Large intestine (tissue), 3 donors: ENCODE measurements at regions not wholly inside any gene's neighbourhood (a gene's known extent, or its start where the extent isn't known, plus 50 kb on each side); places are given as distances from the start of the nearest gene placed in this dataset.

Source experiments
- DNase-seq, 2 donors: peaks; one replicate each; pipeline versions ENCODE4 v3.0.0 to v3.0.0-alpha.2; 2013
- H3K27ac ChIP-seq: one replicate; pipeline ENCODE4 v1.5.1; 2013; ENCODE audit warnings: low read length
- H3K27me3 ChIP-seq: 2 replicates; pipeline ENCODE4 v1.6.1; 2013; ENCODE audit warnings: low read length; ENCODE audit not compliant: control insufficient read depth, insufficient read depth
- H3K36me3 ChIP-seq: 2 replicates; pipeline ENCODE4 v1.6.1; 2013; ENCODE audit warnings: low read length; ENCODE audit not compliant: control insufficient read depth, insufficient read depth
- H3K4me1 ChIP-seq: one replicate; pipeline ENCODE4 v1.6.1; 2013; ENCODE audit warnings: low read length; ENCODE audit not compliant: control insufficient read depth, insufficient read depth
- H3K4me3 ChIP-seq: one replicate; pipeline ENCODE4 v1.5.1; 2013; ENCODE audit warnings: low read length
- H3K9me3 ChIP-seq: one replicate; pipeline ENCODE4 v1.6.1; 2013; ENCODE audit warnings: mild to moderate bottlenecking, low read depth, low read length, moderate library complexity; ENCODE audit not compliant: control insufficient read depth
- WGBS: methylation state at CpG from one replicate; pipeline ENCODE4 v1.1.5; 2013; ENCODE audit warnings: low lambda C conversion rate; ENCODE audit not compliant: insufficient coverage; 5-methylcytosine and 5-hydroxymethylcytosine counted together

DNA sequence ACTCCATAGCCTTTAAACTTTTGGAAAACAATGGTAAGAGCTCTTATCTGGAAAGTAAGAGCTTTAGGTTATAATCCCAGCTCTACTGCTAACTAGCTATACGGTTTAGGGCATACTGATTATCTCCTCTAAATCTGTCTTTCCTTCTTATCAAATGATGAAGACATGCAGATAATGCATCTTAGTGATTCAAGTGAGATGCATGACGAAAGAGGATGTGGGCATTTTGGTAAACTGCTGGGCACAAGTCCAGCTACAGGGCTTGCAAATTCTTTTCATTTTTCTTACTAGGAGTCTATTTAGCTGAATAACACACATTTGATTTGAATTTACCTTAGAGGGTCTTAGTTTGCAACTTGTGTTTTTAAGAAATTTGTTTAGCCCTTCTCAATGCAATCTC lies 1604.8 kb upstream of the ZEB2 start:
- DNase-seq, result no peak
- Histone ChIP-seq H3K27me3 (no peaks in the 10 kb centered on the region), H3K36me3 (no peaks in the 10 kb centered on the region), H3K4me3 (no peak overlapping the region), H3K4me1 (no peaks in the 10 kb centered on the region), H3K27ac (no peak overlapping the region), H3K9me3 (no peaks in the 10 kb centered on the region)
- 57% methylated on average over 1 of the region's 2 CpGs for WGBS

DNA sequence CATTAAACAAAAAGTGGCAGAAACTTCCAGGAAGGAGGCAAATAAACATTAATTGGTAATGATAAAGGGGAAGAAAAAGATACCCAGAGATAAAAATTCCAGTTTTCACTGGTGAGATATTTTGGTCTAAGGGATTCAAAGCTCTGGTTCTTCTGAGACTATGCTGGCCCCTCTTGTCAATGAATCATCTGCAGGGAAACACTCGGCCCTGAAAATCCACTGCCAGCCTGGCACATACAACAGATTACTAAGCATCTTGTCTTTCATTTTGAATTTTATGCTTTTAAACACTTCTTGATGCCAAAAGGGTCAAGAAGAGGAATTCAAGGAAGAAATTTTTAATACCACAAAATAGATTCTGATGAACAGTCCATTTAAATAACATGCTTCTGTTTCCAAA lies 1603.8 kb upstream of the ZEB2 start:
- Histone ChIP-seq H3K4me1 (no peaks in the 10 kb centered on the region), H3K36me3 (no peaks in the 10 kb centered on the region), H3K4me3 (no peak overlapping the region), H3K27ac (no peak overlapping the region), H3K27me3 (no peaks in the 10 kb centered on the region), H3K9me3 (no peaks in the 10 kb centered on the region)
- WGBS, result no CpG with 5 or more reads among the region's 1 CpG
- no peak for DNase-seq

DNA sequence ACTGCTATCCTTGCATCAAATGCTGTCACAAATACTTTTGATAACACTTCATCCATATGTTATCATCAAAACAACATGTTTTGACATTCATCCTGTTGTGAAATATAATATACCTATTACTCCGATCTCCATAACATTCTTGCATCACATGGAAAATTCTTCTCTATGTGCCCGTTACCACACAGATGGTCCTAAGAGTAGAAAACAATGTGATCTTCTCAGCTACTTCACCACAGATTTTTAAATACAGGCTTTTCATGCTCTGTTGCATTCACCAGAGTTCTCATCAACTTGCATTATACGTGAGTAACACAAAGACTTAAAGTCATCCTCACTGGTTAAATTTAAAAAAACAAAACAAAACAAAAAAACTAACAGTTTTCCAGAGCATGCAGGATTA lies 1603.3 kb upstream of the ZEB2 start:
- Histone ChIP-seq H3K36me3 (no peaks in the 10 kb centered on the region), H3K9me3 (no peaks in the 10 kb centered on the region), H3K4me1 (no peaks in the 10 kb centered on the region), H3K27me3 (no peaks in the 10 kb centered on the region), H3K4me3 (no peak overlapping the region), H3K27ac (no peak overlapping the region)
- 97% methylated on average over 3 of the region's 3 CpGs for WGBS
- no peak for DNase-seq

DNA sequence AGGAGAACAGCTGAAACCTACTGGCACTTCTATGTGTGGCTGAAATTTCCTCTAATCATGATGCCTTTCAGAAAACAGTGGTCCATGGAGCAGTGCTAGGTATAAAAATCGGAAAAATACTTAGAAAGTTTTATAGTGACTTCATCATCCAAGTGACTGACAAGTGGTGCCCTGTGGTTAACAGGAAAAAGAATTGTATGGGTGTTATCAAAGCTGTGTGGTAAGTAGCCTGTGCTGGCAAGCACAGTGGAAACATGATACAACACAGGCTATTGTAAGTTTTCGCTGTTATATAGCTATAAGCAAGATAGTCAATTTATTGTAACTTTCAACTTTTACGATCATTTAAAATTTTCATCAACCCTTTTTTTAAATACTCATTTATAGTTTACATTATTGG lies 1599.7 kb upstream of the ZEB2 start:
- WGBS, result 90% methylated on average over 2 of the region's 3 CpGs
- no peak overlapping the region for H3K4me3 ChIP-seq
- no peaks in the 10 kb centered on the region for H3K27me3 ChIP-seq
- no peaks in the 10 kb centered on the region for H3K36me3 ChIP-seq
- DNase-seq, result no peak
- H3K27ac ChIP-seq, result no peak overlapping the region
- H3K4me1 ChIP-seq, result no peaks in the 10 kb centered on the region
- H3K9me3 ChIP-seq, result no peaks in the 10 kb centered on the region

DNA sequence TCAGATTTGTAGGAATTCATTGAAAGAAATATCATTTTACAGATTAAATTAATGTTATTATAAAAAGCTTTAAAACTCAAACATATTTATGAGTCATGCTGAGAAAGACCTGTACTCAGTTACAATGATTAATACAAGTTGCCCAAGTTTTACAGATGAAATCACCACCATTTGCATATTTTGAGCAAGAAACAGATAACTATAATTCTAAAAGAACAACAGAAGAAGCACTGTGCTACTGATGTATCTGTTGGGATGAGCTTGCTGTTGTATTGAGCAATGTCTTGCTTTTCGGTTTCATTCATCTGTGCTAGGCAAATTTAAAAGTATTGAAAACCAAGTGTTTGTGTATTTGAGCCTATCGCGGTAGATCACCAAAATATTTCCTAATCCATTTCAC lies 1589.1 kb upstream of the ZEB2 start:
- H3K4me1 ChIP-seq, result no peaks in the 10 kb centered on the region
- no CpG with 5 or more reads among the region's 3 CpGs for WGBS

DNA sequence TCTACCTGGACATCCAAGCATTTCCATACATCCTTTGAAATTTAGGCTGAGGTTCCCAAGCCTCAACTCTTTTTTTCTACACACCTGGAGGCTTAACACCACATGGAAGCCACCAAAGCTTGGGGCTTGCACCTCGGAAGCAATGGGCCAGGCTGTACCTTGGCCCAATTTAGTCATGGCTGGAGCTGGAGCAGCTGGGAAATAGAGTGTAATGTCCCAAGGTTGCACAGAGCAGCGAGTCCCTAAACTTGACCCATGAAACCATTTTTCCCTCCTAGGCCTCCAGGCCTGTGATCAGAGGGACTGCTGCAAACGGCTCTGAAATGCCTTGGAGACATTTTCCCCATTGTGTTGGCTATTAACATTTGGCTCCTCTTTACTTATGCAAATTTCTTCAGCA lies 1574.3 kb upstream of the ZEB2 start:
- no peak for DNase-seq
- 67% methylated on average over 1 of the region's 3 CpGs for WGBS
- Histone ChIP-seq H3K36me3 (no peaks in the 10 kb centered on the region), H3K27me3 (no peaks in the 10 kb centered on the region), H3K27ac (no peak overlapping the region), H3K9me3 (peaks cover 5% of the 10 kb centered on the region), H3K4me3 (no peak overlapping the region), H3K4me1 (no peaks in the 10 kb centered on the region)

More for the DNA sequence above, 1589.1 kb upstream of the ZEB2 start:
- no peak for DNase-seq
- Histone ChIP-seq H3K36me3 (no peaks in the 10 kb centered on the region), H3K27me3 (no peaks in the 10 kb centered on the region), H3K27ac (no peak overlapping the region), H3K9me3 (no peaks in the 10 kb centered on the region), H3K4me3 (no peak overlapping the region)

DNA sequence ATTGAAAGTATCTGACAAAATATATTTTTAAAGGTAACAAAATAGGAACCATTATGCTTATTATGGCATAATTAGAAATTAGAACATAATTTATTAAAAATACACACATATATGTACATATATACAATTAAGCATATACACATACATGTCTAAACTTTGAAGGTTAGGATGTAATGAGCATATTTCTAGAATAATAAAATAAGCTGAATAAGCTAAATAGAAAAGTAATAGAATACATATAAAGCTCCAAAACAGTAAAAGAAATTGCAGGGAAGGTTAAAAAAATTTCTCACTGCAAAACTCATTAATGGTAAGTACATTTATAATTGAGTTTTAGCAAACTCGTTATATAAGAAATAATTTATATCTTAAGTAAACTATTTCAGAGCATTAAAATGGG lies 1561.5 kb upstream of the ZEB2 start:
- Histone ChIP-seq H3K36me3 (no peaks in the 10 kb centered on the region), H3K27ac (no peak overlapping the region), H3K4me1 (no peaks in the 10 kb centered on the region), H3K4me3 (no peak overlapping the region), H3K9me3 (no peaks in the 10 kb centered on the region), H3K27me3 (no peaks in the 10 kb centered on the region)
- WGBS, result 100% methylated on average over 1 of the region's 1 CpG
- DNase-seq, result no peak

DNA sequence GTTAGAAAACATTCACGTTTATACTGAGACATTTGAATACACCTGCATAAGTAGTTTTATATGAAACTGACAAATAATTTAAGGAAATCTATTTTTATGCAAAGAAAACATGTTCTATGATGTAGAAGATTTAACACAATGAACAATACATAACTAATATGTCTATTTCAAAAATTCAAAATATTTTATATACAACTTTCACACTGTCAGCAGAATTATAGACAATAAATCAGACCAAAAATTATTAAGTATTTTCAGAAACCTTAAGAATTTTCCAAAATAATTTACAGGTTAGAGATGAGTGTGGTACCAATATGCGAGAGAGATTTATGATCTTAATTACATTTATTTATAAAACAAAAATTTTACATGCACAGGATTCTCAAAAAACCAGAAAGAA lies 1561.0 kb upstream of the ZEB2 start:
- no peaks in the 10 kb centered on the region for H3K27me3 ChIP-seq
- WGBS, result 96% methylated on average over 2 of the region's 2 CpGs
- no peak for DNase-seq
- H3K9me3 ChIP-seq, result no peaks in the 10 kb centered on the region
- no peak overlapping the region for H3K4me3 ChIP-seq
- no peak overlapping the region for H3K27ac ChIP-seq
- no peaks in the 10 kb centered on the region for H3K36me3 ChIP-seq
- no peaks in the 10 kb centered on the region for H3K4me1 ChIP-seq

DNA sequence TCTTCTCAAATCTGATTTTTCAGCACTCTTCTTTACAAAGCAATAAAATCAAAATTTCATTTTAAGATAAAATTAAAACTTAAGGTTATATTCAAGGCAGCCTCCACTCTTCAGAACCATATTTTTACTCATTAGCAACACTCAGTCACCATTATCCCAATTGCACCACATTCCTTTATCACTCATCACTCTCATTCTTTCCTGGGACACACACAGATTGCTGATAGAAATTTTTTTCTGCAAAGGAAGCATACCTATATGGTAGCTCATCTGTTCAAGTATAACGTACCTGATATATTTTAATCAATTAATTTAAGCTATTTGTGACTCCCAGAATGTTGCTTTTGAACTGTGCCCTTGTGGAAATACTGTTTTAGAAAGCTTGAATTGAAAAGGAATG lies 1559.3 kb upstream of the ZEB2 start:
- no peak overlapping the region for H3K4me3 ChIP-seq
- WGBS, result no CpG with 5 or more reads among the region's 1 CpG
- H3K36me3 ChIP-seq, result no peaks in the 10 kb centered on the region
- H3K4me1 ChIP-seq, result no peaks in the 10 kb centered on the region
- no peaks in the 10 kb centered on the region for H3K9me3 ChIP-seq
- H3K27me3 ChIP-seq, result no peaks in the 10 kb centered on the region
- no peak for DNase-seq
- no peak overlapping the region for H3K27ac ChIP-seq

DNA sequence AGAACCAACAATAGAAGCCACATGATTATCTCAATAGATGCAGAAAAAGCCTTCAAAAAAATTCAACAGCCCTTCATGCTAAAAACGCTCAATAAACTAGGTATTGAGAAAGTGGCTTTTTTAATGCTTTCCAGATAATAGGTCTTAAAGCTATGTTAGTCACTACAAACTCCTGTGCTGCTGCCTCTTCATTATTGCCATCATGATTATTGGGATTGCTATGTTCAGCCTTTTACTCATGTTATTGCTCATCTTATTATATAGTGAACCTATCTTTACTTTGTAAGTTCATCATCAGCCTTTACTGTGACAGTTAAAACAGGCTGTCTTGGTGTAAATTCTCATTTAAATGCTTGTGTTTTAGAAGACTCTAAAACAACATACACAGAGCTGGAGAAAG lies 1557.2 kb upstream of the ZEB2 start:
- Histone ChIP-seq H3K36me3 (no peaks in the 10 kb centered on the region), H3K4me3 (no peak overlapping the region), H3K4me1 (no peaks in the 10 kb centered on the region), H3K9me3 (no peaks in the 10 kb centered on the region), H3K27me3 (no peaks in the 10 kb centered on the region), H3K27ac (no peak overlapping the region)
- 57% methylated on average over 1 of the region's 1 CpG for WGBS
- DNase-seq, result no peak

DNA sequence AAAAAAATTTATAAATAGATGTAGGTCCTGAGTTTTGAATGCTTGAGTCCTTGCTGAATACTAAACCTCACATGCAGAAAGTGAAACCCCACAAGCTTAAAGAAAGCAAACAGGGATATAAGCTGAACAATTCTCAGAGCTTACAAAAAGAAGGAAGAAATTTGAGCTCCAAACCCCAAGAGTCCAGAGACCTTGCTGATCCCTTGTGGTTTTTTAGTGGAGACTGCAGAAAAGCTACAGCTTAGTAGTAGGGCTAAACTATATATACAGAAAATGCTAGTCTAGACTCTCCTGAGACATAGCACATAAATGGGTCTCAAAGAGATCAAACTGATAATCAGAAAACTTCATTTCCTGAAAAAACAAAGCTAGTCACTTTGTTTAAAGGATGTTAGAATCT lies 1548.1 kb upstream of the ZEB2 start:
- H3K4me3 ChIP-seq, result no peak overlapping the region
- peaks cover 3% of the 10 kb centered on the region for H3K9me3 ChIP-seq
- H3K36me3 ChIP-seq, result no peaks in the 10 kb centered on the region
- DNase-seq, result no peak
- H3K4me1 ChIP-seq, result no peaks in the 10 kb centered on the region
- no peaks in the 10 kb centered on the region for H3K27me3 ChIP-seq
- no peak overlapping the region for H3K27ac ChIP-seq
